ENCODE measurements at regions not wholly inside any gene's neighbourhood (a gene's known extent, or its start where the extent isn't known, plus 50 kb on each side); places are given as distances from the start of the nearest gene placed in this dataset.

- no peak overlapping the region for H3K4me3 ChIP-seq (replicated peaks; ENCODE audit: low read depth, low read length)
- no peak for DNase-seq (ENCODE audit: extremely low read depth, low read depth)
- TF ChIP-seq CTCF (IDR thresholded peaks at IDR 0.05; ENCODE audit: low read depth, low read length, missing control alignments), result no peak
Measured at GRCh38 chr4:177566691-177567090, 124.5 kb upstream of the AGA start.

- no peak overlapping the region for H3K4me3 ChIP-seq (replicated peaks; ENCODE audit: low read depth, low read length)
- TF ChIP-seq CTCF (IDR thresholded peaks at IDR 0.05; ENCODE audit: low read depth, low read length, missing control alignments), result no peak
- DNase-seq (ENCODE audit: extremely low read depth, low read depth), result no peak
Measured at GRCh38 chr4:177568931-177569330, 126.7 kb upstream of the AGA start.

GRCh38 chr4:177569434-177569833 lies 127.2 kb upstream of the AGA start:
- no peak overlapping the region for H3K4me3 ChIP-seq (replicated peaks; ENCODE audit: low read depth, low read length)
- TF ChIP-seq CTCF (IDR thresholded peaks at IDR 0.05; ENCODE audit: low read depth, low read length, missing control alignments), result no peak
- no peak for DNase-seq (ENCODE audit: extremely low read depth, low read depth)

- H3K4me3 ChIP-seq (replicated peaks; ENCODE audit: low read depth, low read length), result no peak overlapping the region
- TF ChIP-seq CTCF (IDR thresholded peaks at IDR 0.05; ENCODE audit: low read depth, low read length, missing control alignments), result no peak
- DNase-seq (ENCODE audit: extremely low read depth, low read depth), result peak; percentile 67
Measured at GRCh38 chr4:177573507-177573906, 131.3 kb upstream of the AGA start.

GRCh38 chr4:177574446-177574845 lies 132.2 kb upstream of the AGA start:
- H3K4me3 ChIP-seq (replicated peaks; ENCODE audit: low read depth, low read length), result no peak overlapping the region
- no peak for DNase-seq (ENCODE audit: extremely low read depth, low read depth)
- TF ChIP-seq CTCF (IDR thresholded peaks at IDR 0.05; ENCODE audit: low read depth, low read length, missing control alignments), result no peak

- no peak for DNase-seq (ENCODE audit: extremely low read depth, low read depth)
- no peak overlapping the region for H3K4me3 ChIP-seq (replicated peaks; ENCODE audit: low read depth, low read length)
- TF ChIP-seq CTCF (IDR thresholded peaks at IDR 0.05; ENCODE audit: low read depth, low read length, missing control alignments), result no peak
Measured at GRCh38 chr4:177579649-177580048, 137.4 kb upstream of the AGA start.

GRCh38 chr4:177582992-177583391 lies 140.8 kb upstream of the AGA start:
- no peak overlapping the region for H3K4me3 ChIP-seq (replicated peaks; ENCODE audit: low read depth, low read length)
- DNase-seq (ENCODE audit: extremely low read depth, low read depth), result no peak
- TF ChIP-seq CTCF (IDR thresholded peaks at IDR 0.05; ENCODE audit: low read depth, low read length, missing control alignments), result no peak

Measured in HFF-Myc (cell line).